DMS 273 (cell line): ENCODE measurements at regions not wholly inside any gene's neighbourhood (a gene's known extent, or its start where the extent isn't known, plus 50 kb on each side); places are given as distances from the start of the nearest gene placed in this dataset.

Experiments
- DNase-seq: peaks from one replicate; lab custom pipeline; 2025; ENCODE audit not compliant: unreplicated experiment; lab: John Stamatoyannopoulos, UW

DNA sequence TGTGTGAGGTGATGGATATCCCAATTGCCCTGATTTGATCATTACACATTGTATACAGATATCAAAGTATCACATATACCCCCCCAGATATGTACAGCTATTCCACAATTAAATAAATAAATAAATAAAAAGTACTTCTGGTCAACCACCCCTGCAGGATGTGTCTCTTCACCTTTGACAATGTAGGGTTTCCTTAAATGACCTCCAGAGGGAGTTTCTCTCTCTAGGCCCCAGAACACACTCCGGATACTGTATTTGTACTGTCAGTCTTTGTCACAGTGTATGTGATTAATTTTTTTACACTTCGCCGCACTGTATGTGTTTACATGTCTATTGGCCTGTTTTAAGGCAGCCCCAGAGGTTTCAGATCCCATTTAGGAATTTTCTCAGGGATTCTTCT is 123.6 kb downstream of the ADCYAP1R1 start:
- DNase-seq, result peak; percentile 37

DNA sequence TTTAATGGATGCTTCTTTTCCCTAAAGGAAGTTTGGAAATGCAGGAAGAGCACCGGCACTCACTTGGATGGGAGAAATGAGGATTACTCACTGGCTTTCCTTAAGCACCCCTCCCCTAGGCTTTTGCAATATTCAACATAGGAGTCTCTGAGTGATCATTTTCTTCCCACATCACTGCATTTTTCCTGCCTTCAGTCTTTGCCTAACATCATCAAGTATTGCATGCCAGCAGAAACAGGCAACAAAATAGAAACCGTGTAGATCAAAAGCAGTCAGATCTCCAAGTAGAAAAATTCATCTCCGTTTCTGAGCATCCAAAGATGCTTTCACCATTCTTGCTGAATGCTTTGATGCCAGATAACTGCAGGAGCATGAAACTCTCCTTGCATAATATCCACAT is 119.9 kb downstream of the ADCYAP1R1 start:
- no peak for DNase-seq

DNA sequence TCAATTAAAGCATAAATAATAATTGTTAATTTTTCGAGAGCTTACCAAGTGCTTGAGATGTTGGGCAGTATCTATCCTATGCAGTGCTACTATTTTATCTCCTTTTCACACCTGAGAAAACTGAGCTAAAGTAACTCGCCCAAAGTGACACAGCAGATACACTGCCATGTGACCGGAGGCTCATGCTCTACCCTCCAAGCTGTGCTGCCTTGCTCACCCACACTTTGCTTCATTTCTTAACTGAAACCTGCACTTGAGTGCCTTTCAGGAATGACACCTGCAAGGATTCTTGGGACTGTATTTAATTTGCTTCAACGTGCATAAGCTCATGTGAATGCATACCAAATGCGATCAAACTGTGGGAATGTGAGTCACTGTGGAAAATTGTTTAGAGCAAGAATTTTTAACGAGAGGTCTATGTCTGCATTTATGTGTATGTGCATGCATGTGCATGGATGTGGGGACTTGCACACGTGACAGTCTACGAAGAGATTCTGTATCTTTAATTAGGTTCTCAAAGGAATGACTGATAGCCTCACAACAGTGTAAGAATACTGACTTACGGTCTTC is 119.2 kb downstream of the ADCYAP1R1 start:
- DNase-seq, result no peak
